Activated CD4-positive, CD25-positive, alpha-beta regulatory T cell (primary cell): ENCODE measurements at regions not wholly inside any gene's neighbourhood (a gene's known extent, or its start where the extent isn't known, plus 50 kb on each side); places are given as distances from the start of the nearest gene placed in this dataset.
A peak's percentile ranks its signal among the peaks of the same experiment; 100 is the strongest.
"Not testable (repeated sequence)": the region's sequence is repeated elsewhere in the genome, so short reads cannot be mapped to it uniquely, and the experiment has no call there.

Source experiments
- DNase-seq, 4 experiments: peaks; one replicate each; lab custom pipeline; 2025; lab: John Stamatoyannopoulos, UW

GRCh38 chr21:23982546-23982945 lies 1624.7 kb downstream of the MRPL39 start:
- no peak for DNase-seq

DNA sequence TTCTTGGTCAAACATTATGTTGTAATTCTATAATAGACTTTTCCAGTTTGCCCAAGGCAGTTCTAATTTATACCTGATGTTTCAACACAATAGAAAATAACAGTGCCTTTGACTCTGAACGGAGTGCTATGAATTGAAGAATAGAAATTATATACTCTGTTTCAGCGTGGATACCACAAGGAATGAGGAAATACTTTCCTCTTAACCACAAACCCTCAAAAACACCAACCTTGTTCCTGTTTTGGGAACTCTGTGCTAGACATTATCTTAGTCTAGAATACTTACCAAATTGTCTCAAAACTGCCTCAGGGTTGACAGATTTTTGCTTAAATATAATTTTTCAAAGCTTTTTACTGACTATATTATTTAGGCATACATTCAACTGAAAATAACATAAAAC lies 1629.3 kb downstream of the MRPL39 start:
- no peak for DNase-seq

DNA sequence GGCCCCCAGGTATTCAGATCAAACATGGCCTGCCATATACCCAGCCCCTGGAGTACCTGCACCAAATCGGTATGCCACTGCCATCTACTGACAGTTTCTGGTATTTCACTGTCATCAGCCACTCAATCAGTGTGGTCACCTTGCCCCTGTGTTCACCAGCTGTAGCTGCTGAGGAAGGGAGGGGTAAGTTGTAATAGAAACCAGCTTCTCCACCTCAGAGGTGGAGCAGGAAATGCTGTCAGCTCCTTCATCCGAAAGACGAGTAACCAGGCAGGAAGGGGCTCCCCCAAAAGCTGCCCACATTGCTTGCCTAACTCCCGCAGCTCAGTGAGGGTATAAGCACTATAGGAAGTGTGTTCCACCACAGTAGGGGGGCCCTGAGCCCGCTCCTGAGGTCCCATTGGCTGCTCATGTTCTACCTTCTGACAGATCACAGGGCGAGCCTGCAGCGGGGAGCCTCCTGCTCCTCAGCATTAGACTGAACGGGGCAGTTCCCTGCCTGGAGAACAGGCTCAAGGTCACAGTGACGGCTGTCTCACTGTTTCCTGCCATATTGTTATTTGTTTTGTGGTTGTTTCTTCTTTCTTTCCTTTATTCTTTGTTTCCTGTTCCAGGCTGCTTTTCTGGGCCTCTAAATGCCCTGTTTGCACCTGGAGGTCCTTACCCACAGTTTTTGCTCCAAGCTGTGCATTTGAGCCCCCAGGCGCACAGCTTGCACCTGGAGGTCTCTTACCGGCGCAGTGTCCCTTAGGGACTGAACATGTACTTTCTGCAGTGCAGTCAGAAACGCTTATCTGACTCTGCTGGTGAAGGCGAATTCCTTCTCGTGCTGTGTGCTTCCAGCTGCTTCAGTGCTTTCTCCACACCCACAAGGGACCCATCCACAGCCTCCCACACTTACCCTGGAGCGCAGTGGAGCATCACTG lies 1638.3 kb downstream of the MRPL39 start:
- peak; percentile 11 to 26 (median 18) for DNase-seq

DNA sequence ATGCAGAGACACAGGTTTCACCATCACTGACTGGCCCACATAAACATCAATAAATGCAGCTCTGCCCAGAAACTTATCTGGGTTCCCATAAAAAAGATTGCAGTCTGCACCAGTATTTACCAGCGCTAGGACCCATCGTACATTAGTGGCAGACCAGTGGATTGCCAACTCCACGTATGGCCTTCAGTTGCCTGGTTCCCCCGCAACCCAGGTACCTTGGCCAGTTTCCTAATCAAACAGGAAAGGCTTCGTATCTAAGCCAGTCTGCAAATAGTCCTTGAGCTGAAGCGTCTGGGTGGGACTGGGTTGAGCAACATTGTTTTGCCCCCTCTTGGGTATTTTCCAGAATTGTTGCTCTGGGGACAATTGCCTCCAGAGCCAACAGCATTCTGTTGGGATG lies 1639.3 kb downstream of the MRPL39 start:
- DNase-seq = no peak

DNA sequence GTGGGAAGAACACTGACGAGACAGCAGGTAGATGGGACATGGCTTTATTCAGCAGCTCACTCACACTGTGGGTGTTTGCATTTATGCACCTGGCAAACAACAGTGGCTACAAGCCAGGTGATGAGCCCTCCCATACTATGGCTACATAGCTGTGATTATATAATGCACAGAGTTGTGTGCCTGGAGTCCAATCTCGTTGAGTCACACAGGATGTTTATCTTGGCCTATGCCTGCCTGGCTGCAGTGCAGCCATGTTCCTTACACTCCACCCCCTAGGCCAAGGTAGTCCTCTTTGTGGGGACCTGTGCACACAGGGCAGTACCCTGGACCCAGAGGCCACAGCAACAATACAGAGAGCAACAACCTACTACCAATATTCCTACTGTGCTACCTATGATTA lies 1643.8 kb downstream of the MRPL39 start:
- DNase-seq = no peak

DNA sequence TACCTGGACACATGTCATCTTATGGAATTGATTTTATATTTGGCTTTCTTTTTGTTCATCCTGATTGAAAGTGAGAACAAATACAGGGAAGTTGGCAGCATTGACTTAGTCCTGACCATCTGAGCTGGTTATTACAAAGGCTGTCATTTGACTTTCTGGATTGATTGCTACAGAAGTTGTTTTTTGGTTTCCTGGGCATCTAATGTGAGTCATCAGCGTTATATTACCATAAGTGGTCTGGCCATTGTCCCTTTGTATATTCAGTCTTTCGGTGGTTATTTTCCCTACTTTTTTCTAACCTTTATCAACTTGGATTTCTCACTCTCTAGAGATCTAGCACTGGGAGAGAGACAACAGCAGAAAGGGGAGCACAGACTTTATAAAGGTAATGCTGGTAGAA lies 1646.5 kb downstream of the MRPL39 start:
- DNase-seq = no peak

- DNase-seq = no peak
Observed at GRCh38 chr21:23955135-23955843, 1652.0 kb downstream of the MRPL39 start.

GRCh38 chr21:23952269-23952668 lies 1655.0 kb downstream of the MRPL39 start:
- DNase-seq = no peak

DNA sequence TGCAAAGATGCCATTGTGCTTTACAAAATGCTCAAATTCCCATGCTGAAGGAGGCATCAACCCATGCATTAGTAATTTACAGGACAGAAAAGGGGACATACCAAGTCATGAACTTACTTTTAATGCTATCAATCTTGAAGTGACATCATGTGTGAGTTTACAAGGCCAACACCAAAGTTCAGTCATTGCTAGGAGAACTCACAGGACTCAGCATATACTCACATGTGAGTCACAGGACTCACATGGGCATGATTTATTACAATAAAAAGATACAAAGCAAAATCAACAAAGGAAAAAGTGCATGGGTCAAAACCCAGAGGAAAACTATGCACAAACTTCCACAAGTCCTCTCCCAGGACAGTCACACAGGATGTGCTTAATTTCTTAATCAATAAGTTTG lies 1656.0 kb downstream of the MRPL39 start:
- no peak for DNase-seq

- DNase-seq = no peak
Observed at GRCh38 chr21:23950344-23950743, 1656.9 kb downstream of the MRPL39 start.

DNA sequence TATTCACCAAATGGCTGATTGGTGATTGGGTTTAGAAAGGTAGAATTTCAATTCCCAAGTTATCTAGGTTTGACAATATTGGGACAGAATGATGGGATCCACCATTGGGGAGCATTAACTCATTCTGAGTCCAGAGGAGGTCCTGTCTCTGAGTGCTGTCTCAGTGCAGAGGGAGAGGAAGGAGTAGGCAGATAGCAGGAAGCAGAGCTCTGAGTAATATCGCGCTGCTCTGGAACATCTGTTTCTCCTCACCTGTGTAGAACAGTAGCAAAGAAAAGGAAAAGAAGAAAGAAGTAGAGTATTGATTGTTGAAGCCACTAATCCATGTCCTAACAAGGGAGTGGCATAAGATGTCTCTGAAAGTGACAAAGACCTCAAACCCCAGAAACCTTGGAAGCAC lies 1657.8 kb downstream of the MRPL39 start:
- DNase-seq = no peak

DNA sequence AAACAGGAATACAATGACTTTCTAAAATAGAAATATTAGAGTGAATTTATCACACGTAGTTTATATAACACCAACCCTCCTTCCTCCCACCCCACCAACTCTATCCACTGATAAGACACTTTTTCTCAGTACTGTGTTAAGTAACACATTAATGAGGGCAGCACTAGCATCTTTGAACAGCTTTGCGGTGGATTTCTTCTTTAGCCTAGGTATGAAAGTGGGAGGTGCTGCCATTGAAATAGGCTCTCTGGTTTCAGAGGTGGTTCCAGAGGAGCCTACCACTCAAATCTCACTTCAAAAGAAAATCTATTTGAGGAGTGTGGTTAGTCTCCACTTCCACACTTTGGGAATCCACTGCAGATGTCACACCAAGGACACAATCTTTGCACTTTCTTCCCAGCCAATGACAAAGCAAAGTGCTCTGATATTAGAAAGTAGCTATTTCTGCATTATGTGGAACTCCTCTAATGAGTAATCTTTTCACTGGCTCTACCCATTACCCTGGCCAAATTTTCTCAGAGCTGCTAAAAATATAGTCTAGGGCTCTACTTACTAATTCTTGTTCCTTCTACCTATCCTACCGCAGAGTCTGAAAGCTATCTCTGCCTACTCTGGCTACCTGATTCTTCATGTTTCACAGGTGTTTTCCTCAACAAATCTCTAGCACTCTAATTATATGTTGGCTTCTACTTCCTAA lies 1667.8 kb downstream of the MRPL39 start:
- DNase-seq = no peak

DNA sequence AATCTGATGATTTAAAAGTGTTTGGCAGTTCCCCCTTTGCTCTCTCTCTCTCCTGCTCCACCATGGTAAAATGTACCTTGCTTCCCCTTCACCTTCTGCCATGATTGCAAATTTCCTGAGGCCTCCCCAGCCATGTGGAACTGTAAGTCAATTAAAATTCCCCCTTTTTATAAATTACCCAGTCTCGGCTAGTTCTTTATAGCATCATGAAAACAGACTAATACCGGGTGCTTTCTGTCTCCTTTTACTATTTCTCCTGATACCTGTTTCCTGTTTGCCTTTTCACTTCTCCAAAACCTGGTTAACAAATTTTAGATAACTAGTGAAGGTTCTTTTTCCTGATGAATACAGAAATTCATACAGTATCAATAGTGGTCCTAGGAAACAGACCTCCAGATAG lies 1670.3 kb downstream of the MRPL39 start:
- no peak for DNase-seq

GRCh38 chr21:23936224-23936623 lies 1671.1 kb downstream of the MRPL39 start:
- DNase-seq = no peak

DNA sequence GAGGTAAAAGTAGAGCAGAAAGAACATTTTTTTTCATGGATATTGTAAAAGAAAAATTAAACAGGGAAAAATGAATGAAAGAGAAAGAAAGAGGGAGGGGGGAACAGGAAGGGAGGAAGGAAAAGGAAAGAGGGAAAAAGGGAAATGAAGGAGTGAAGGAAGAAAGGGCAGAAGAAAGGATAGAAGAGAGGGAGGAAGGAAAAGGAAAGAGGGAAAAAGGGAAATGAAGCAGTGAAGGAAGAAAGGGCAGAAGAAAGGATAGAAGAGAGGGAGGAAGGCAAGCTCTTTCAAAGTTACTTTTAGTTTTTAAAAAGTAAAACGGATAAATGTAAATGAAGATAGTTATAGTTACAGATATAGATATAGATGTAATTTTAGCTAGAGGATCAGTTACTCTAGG lies 1676.7 kb downstream of the MRPL39 start:
- DNase-seq = no peak

GRCh38 chr21:23926430-23926829 lies 1680.9 kb downstream of the MRPL39 start:
- DNase-seq = not testable (repeated sequence)

- no peak for DNase-seq
Observed at GRCh38 chr21:23921670-23922418, 1685.4 kb downstream of the MRPL39 start.

DNA sequence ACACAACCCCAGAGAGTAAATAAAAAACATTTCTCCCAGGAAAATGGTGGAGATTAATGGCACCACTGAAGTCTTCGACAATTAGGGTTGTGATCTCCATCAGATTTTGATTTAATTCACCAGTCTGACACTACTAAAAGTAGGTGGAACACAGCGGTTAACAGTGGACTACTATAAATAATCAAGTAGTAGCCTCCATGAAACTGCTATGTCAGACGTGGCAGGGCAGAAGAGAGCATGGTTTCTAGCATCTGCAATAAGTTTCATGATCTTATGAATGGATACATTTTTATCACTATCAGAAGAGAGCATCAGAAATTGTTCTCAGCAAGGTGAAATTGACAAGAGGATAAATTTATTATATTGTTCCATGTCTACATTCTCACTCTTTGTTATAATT lies 1706.6 kb downstream of the MRPL39 start:
- no peak for DNase-seq

GRCh38 chr21:23899561-23899960 lies 1707.7 kb downstream of the MRPL39 start:
- DNase-seq = no peak

- DNase-seq = no peak
Observed at GRCh38 chr21:23890652-23891051, 1716.6 kb downstream of the MRPL39 start.

DNA sequence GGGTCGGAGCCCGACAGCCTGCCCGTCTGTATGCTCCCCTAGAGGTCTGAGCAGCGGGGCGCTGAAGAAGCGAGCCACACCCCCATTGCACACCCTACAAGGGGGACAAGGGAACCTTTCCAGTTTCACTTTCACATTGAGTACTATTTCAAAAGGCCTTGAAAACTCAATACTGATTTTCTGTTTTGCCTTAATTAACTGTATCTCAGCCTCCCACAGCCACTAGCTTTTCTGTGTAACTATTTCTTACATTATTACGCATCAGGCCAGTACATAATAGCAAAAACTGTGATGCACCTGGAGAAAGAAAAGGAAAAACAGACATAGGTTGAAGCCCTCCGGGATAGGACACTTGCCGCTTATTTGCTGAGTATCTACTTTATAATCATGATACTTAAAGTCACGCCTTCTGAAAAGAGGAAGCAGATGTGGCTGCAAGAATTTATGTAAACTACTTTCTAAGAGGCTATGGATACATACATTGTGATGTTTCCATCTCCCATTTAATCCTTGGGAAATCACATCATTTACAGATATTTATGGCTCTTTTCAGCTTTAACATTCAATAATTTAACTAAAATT lies 1719.5 kb downstream of the MRPL39 start:
- DNase-seq = peak in 1 of 4 experiments; percentile 1
